GM12878 (cell line): ENCODE measurements at regions not wholly inside any gene's neighbourhood (a gene's known extent, or its start where the extent isn't known, plus 50 kb on each side); places are given as distances from the start of the nearest gene placed in this dataset.
"Not testable (repeated sequence)": the region's sequence is repeated elsewhere in the genome, so short reads cannot be mapped to it uniquely, and the experiment has no call there.

Experiments used
- GABPA ChIP-seq: IDR thresholded peaks from 2 replicates; pipeline ENCODE4 v1.6.1; 2014; ENCODE audit warnings: antibody characterized with exemption, low read depth, mild to moderate bottlenecking, inconsistent platforms
- MYC ChIP-seq: IDR thresholded peaks from 2 replicates; pipeline ENCODE4 v1.6.1; 2011; ENCODE audit warnings: mild to moderate bottlenecking, low read length, moderate library complexity, inconsistent platforms; ENCODE audit not compliant: insufficient read depth, insufficient replicate concordance, insufficient read length, severe bottlenecking
- NFIC ChIP-seq: IDR thresholded peaks from 2 replicates; pipeline ENCODE4 v1.6.1; 2012; ENCODE audit warnings: low read depth, mild to moderate bottlenecking, inconsistent platforms, low read length, moderate library complexity
- ZZZ3 ChIP-seq: IDR thresholded peaks from 2 replicates; pipeline ENCODE4 v1.6.1; 2011; ENCODE audit warnings: low read depth; ENCODE audit not compliant: control insufficient read depth, insufficient read length
- TF ChIP-seq, protein P1 (sequence below): IDR thresholded peaks from 2 replicates; pipeline ENCODE4 v1.6.1; 2012; ENCODE audit warnings: low read depth, low read length, improper control_type of control experiment
- TF ChIP-seq, protein P2 (sequence below): fragments of 450-650 bp; IDR thresholded peaks from 2 replicates; pipeline ENCODE4 v1.6.1; 2017; ENCODE audit warnings: mild to moderate bottlenecking
- TF ChIP-seq, protein P3 (sequence below), 3 experiments: IDR thresholded peaks in 2 of 3; conservative IDR thresholded peaks in 1 of 3; 2 replicates each; pipeline ENCODE4 v1.5.1; 2011; ENCODE audit warnings: low read depth in 3 of 3, low read length in 3 of 3, mild to moderate bottlenecking in 3 of 3, control low read depth in 2 of 3, moderate library complexity in 2 of 3, inconsistent platforms in 1 of 3, mixed read lengths in 1 of 3; ENCODE audit not compliant: control insufficient read depth in 2 of 3, insufficient read depth in 1 of 3; ENCODE audit errors: extremely low read depth in 1 of 3
- TF ChIP-seq, protein P4 (sequence below): fragments of 450-650 bp; formaldehyde crosslinking; IDR thresholded peaks from 2 replicates; pipeline ENCODE4 v1.5.0; 2022; ENCODE audit warnings: mild to moderate bottlenecking, missing genetic modification characterization
- TF ChIP-seq, protein P5 (sequence below): IDR thresholded peaks from 2 replicates; pipeline ENCODE4 v1.6.1; 2011; ENCODE audit warnings: borderline replicate concordance, low read depth, mild to moderate bottlenecking, moderate library complexity, mixed read lengths, low read length; ENCODE audit not compliant: insufficient read depth; ENCODE audit errors: extremely low read length

DNA sequence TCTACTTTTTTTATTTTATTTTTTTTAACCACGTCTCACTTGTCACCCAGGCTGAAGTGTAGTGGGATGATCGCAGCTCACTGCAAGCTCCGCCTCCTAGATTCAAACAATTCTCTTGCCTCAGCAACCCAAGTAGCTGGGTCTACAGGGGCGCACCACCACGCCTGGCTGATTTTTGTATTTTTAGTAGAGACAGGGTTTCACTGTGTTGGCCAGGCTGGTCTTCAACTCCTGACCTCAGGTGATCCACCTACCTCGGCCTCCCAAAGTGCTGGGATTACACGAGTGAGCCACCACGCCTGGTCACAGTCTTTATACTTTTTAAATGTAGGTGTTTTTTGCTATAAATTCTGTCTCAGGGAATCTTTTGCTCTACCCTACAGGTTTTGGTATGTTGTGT is 440.5 kb downstream of the XIRP2 start:
- not testable (repeated sequence) for TF ChIP-seq GABPA, NFIC, ZZZ3, MYC
- TF ChIP-seq, protein P1, sequence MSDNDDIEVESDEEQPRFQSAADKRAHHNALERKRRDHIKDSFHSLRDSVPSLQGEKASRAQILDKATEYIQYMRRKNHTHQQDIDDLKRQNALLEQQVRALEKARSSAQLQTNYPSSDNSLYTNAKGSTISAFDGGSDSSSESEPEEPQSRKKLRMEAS = not testable (repeated sequence)
- TF ChIP-seq, protein P2, sequence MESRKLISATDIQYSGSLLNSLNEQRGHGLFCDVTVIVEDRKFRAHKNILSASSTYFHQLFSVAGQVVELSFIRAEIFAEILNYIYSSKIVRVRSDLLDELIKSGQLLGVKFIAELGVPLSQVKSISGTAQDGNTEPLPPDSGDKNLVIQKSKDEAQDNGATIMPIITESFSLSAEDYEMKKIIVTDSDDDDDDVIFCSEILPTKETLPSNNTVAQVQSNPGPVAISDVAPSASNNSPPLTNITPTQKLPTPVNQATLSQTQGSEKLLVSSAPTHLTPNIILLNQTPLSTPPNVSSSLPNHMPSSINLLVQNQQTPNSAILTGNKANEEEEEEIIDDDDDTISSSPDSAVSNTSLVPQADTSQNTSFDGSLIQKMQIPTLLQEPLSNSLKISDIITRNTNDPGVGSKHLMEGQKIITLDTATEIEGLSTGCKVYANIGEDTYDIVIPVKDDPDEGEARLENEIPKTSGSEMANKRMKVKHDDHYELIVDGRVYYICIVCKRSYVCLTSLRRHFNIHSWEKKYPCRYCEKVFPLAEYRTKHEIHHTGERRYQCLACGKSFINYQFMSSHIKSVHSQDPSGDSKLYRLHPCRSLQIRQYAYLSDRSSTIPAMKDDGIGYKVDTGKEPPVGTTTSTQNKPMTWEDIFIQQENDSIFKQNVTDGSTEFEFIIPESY = not testable (repeated sequence)
- TF ChIP-seq, protein P3, sequence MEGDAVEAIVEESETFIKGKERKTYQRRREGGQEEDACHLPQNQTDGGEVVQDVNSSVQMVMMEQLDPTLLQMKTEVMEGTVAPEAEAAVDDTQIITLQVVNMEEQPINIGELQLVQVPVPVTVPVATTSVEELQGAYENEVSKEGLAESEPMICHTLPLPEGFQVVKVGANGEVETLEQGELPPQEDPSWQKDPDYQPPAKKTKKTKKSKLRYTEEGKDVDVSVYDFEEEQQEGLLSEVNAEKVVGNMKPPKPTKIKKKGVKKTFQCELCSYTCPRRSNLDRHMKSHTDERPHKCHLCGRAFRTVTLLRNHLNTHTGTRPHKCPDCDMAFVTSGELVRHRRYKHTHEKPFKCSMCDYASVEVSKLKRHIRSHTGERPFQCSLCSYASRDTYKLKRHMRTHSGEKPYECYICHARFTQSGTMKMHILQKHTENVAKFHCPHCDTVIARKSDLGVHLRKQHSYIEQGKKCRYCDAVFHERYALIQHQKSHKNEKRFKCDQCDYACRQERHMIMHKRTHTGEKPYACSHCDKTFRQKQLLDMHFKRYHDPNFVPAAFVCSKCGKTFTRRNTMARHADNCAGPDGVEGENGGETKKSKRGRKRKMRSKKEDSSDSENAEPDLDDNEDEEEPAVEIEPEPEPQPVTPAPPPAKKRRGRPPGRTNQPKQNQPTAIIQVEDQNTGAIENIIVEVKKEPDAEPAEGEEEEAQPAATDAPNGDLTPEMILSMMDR (IDR thresholded peaks at IDR 0.05 in 2 of 3, conservative IDR thresholded peaks at IDR 0.05 in 1 of 3; ENCODE audit: control insufficient read depth in 2 of 3, extremely low read depth in 1 of 3, insufficient read depth in 1 of 3, low read depth in 3 of 3, low read length in 3 of 3) = not testable (repeated sequence)
- TF ChIP-seq, protein P4, sequence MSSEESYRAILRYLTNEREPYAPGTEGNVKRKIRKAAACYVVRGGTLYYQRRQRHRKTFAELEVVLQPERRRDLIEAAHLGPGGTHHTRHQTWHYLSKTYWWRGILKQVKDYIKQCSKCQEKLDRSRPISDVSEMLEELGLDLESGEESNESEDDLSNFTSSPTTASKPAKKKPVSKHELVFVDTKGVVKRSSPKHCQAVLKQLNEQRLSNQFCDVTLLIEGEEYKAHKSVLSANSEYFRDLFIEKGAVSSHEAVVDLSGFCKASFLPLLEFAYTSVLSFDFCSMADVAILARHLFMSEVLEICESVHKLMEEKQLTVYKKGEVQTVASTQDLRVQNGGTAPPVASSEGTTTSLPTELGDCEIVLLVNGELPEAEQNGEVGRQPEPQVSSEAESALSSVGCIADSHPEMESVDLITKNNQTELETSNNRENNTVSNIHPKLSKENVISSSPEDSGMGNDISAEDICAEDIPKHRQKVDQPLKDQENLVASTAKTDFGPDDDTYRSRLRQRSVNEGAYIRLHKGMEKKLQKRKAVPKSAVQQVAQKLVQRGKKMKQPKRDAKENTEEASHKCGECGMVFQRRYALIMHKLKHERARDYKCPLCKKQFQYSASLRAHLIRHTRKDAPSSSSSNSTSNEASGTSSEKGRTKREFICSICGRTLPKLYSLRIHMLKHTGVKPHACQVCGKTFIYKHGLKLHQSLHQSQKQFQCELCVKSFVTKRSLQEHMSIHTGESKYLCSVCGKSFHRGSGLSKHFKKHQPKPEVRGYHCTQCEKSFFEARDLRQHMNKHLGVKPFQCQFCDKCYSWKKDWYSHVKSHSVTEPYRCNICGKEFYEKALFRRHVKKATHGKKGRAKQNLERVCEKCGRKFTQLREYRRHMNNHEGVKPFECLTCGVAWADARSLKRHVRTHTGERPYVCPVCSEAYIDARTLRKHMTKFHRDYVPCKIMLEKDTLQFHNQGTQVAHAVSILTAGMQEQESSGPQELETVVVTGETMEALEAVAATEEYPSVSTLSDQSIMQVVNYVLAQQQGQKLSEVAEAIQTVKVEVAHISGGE (CRISPR knock-in tag) = not testable (repeated sequence)
- TF ChIP-seq, protein P5, sequence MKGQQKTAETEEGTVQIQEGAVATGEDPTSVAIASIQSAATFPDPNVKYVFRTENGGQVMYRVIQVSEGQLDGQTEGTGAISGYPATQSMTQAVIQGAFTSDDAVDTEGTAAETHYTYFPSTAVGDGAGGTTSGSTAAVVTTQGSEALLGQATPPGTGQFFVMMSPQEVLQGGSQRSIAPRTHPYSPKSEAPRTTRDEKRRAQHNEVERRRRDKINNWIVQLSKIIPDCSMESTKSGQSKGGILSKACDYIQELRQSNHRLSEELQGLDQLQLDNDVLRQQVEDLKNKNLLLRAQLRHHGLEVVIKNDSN = not testable (repeated sequence)
